LNCAP (cell line): ENCODE measurements at regions not wholly inside any gene's neighbourhood (a gene's known extent, or its start where the extent isn't known, plus 50 kb on each side); places are given as distances from the start of the nearest gene placed in this dataset.

ENCODE experiments used
- CTCF ChIP-seq: fragments of 450-650 bp; IDR thresholded peaks from 2 replicates; pipeline ENCODE4 v1.5.1; 2017; ENCODE audit warnings: mild to moderate bottlenecking

GRCh38 chr17:13135506-13135905, 117.7 kb upstream of the ELAC2 start:
- TF ChIP-seq CTCF: no peak

GRCh38 chr17:13134076-13134475, 116.2 kb upstream of the ELAC2 start:
- no peak for TF ChIP-seq CTCF

- TF ChIP-seq CTCF: no peak
Measured at GRCh38 chr17:13131225-13131624, 113.4 kb upstream of the ELAC2 start.

- no peak for TF ChIP-seq CTCF
Measured at GRCh38 chr17:13129356-13129755, 111.5 kb upstream of the ELAC2 start.

- TF ChIP-seq CTCF: no peak
Measured at GRCh38 chr17:13128676-13129075, 110.8 kb upstream of the ELAC2 start.

GRCh38 chr17:13127921-13128602, 110.2 kb upstream of the ELAC2 start:
- TF ChIP-seq CTCF: no peak

- TF ChIP-seq CTCF: no peak
Measured at GRCh38 chr17:13120864-13121263, 103.0 kb upstream of the ELAC2 start.

GRCh38 chr17:13118311-13118710, 100.5 kb upstream of the ELAC2 start:
- TF ChIP-seq CTCF: no peak
